CD14-positive monocyte (primary cell): ENCODE measurements at regions not wholly inside any gene's neighbourhood (a gene's known extent, or its start where the extent isn't known, plus 50 kb on each side); places are given as distances from the start of the nearest gene placed in this dataset.

Experiments
- DNase-seq, 3 donors: peaks; one replicate each; pipeline ENCODE4 v3.0.0-alpha.2; 2011 to 2022
- H2AFZ ChIP-seq: 2 replicates; pipeline ENCODE4 v1.6.0; 2012; ENCODE audit warnings: mild to moderate bottlenecking, low read depth, low read length, inconsistent platforms; ENCODE audit not compliant: insufficient read depth, poor library complexity, severe bottlenecking
- H3K27ac ChIP-seq, 2 donors: 1 replicate in 1 of 2; 2 replicates in 1 of 2; pipeline ENCODE4 v1.5.1; 2012 to 2013; ENCODE audit warnings: low read length in 2 of 2, control low read depth in 1 of 2, inconsistent platforms in 1 of 2, low read depth in 1 of 2, mild to moderate bottlenecking in 1 of 2
- H3K27me3 ChIP-seq, 2 donors: one replicate each; pipeline versions ENCODE4 v1.6.0 to v1.6.1; 2011 to 2013; ENCODE audit warnings: low read length in 2 of 2; ENCODE audit not compliant: control insufficient read depth in 2 of 2, insufficient read depth in 2 of 2
- H3K36me3 ChIP-seq, 2 donors: replicated peaks in 1 of 2; 1 replicate in 1 of 2; 2 replicates in 1 of 2; pipeline versions ENCODE4 v1.5.1 to v1.6.1; 2012 to 2013; ENCODE audit warnings: low read length in 2 of 2, control low read depth in 1 of 2, inconsistent platforms in 1 of 2, mild to moderate bottlenecking in 1 of 2; ENCODE audit not compliant: insufficient read depth in 2 of 2, control insufficient read depth in 1 of 2
- H3K4me1 ChIP-seq, 2 donors: 1 replicate in 1 of 2; 2 replicates in 1 of 2; pipeline versions ENCODE4 v1.5.1 to v1.6.1; 2012 to 2013; ENCODE audit warnings: low read length in 2 of 2, control low read depth in 1 of 2, inconsistent platforms in 1 of 2, mild to moderate bottlenecking in 1 of 2, moderate library complexity in 1 of 2; ENCODE audit not compliant: insufficient read depth in 2 of 2, control insufficient read depth in 1 of 2
- H3K4me2 ChIP-seq: replicated peaks from 2 replicates; pipeline ENCODE3; 2012; ENCODE audit warnings: low read length, moderate library complexity, mild to moderate bottlenecking; ENCODE audit not compliant: poor library complexity, severe bottlenecking; ENCODE audit errors: extremely low read depth
- H3K4me3 ChIP-seq, 3 experiments: fragments of 200-600 bp in 1 of 3; sonication (generic) in 1 of 3; replicated peaks in 1 of 3; 1 replicate in 2 of 3; 2 replicates in 1 of 3; pipeline ENCODE4 v1.5.1; 2011 to 2013; ENCODE audit warnings: low read length in 3 of 3, mild to moderate bottlenecking in 3 of 3, control low read depth in 2 of 3, low read depth in 2 of 3, inconsistent platforms in 1 of 3, moderate library complexity in 1 of 3
- H3K79me2 ChIP-seq: 2 replicates; pipeline ENCODE4 v1.6.0; 2012; ENCODE audit warnings: mild to moderate bottlenecking, control low read depth, inconsistent platforms, low read length, moderate library complexity; ENCODE audit not compliant: insufficient read depth
- H3K9ac ChIP-seq: 2 replicates; pipeline ENCODE4 v1.6.0; 2017; ENCODE audit warnings: low read length, mild to moderate bottlenecking; ENCODE audit not compliant: insufficient read depth, poor library complexity, severe bottlenecking
- H3K9me3 ChIP-seq, 2 donors: replicated peaks in 1 of 2; 1 replicate in 1 of 2; 2 replicates in 1 of 2; pipeline versions ENCODE4 v1.5.1 to v1.6.1; 2012 to 2013; ENCODE audit warnings: low read length in 2 of 2, control low read depth in 1 of 2; ENCODE audit not compliant: control insufficient read depth in 1 of 2, insufficient read depth in 1 of 2
- H4K20me1 ChIP-seq: 2 replicates; pipeline ENCODE4 v1.6.0; 2012; ENCODE audit warnings: mild to moderate bottlenecking, low read length, control low read depth, moderate library complexity; ENCODE audit not compliant: insufficient read depth
- H3K27ac Mint-ChIP-seq, 7 donors: one replicate each; pipeline ENCODE4 v1.8.0; 2020; ENCODE audit warnings: mild to moderate bottlenecking in 7 of 7, mixed read lengths in 7 of 7, moderate library complexity in 6 of 7, inconsistent platforms in 2 of 7
- H3K27me3 Mint-ChIP-seq, 3 donors: one replicate each; pipeline ENCODE4 v1.8.0; 2021 to 2022; ENCODE audit warnings: low read depth in 3 of 3, mild to moderate bottlenecking in 3 of 3, mixed read lengths in 3 of 3, moderate library complexity in 3 of 3, inconsistent platforms in 1 of 3
- H3K36me3 Mint-ChIP-seq, 2 donors: one replicate each; pipeline ENCODE4 v1.8.0; 2020; ENCODE audit warnings: mixed read lengths in 2 of 2, inconsistent platforms in 1 of 2, mild to moderate bottlenecking in 1 of 2
- H3K4me1 Mint-ChIP-seq: one replicate; pipeline ENCODE4 v1.8.0; 2020; ENCODE audit warnings: mild to moderate bottlenecking, mixed read lengths
- H3K4me3 Mint-ChIP-seq, 2 donors: one replicate each; pipeline ENCODE4 v1.8.0; 2020; ENCODE audit warnings: mild to moderate bottlenecking in 2 of 2, mixed read lengths in 2 of 2, moderate library complexity in 1 of 2
- H3K9me3 Mint-ChIP-seq, 7 donors: one replicate each; pipeline ENCODE4 v1.8.0; 2020 to 2022; ENCODE audit warnings: mixed read lengths in 7 of 7, mild to moderate bottlenecking in 6 of 7, moderate library complexity in 6 of 7, inconsistent platforms in 2 of 7
- CTCF ChIP-seq: fragments of 200-600 bp; IDR thresholded peaks from one replicate; pipeline ENCODE4 v1.8.0; 2022; ENCODE audit warnings: antibody characterized with exemption, mild to moderate bottlenecking
- WGBS: methylation state at CpG from one replicate; pipeline ENCODE4 v1.1.5; 2013; ENCODE audit warnings: missing lambda C conversion rate; ENCODE audit not compliant: insufficient coverage; 5-methylcytosine and 5-hydroxymethylcytosine counted together
- intact Hi-C, 2 donors: fragments of 100-400 bp; cut with micrococcal nuclease; formaldehyde crosslinking; loops; one replicate each; pipeline versions ENCODE4 v1.15.0 to v1.15.1; 2023

GRCh38 chr2:9107168-9108025 lies 99.2 kb upstream of the ASAP2 start:
- Mint-ChIP-seq H3K27ac (no peak overlapping the region), H3K4me1 (peaks cover 12% of the 10 kb centered on the region), H3K9me3 (peaks cover 0 to 3% (median 0%) of the 10 kb centered on the region in 7 donors), H3K27me3 (peaks cover 0 to 4% (median 0%) of the 10 kb centered on the region in 3 donors), H3K4me3 (no peak overlapping the region), H3K36me3 (no peaks in the 10 kb centered on the region)
- Histone ChIP-seq H3K9ac (no peak overlapping the region), H3K9me3 (no peaks in the 10 kb centered on the region), H2AFZ (no peak overlapping the region), H3K36me3 (no peaks in the 10 kb centered on the region), H3K4me1 (peaks cover 3 to 6% of the 10 kb centered on the region in 2 donors), H3K4me2 (no peak overlapping the region), H4K20me1 (no peaks in the 10 kb centered on the region), H3K79me2 (no peaks in the 10 kb centered on the region), H3K27me3 (no peaks in the 10 kb centered on the region), H3K4me3 (no peak overlapping the region), H3K27ac (no peak overlapping the region)
- TF ChIP-seq CTCF: no peak
- DNase-seq: no peak
- WGBS: 83% methylated on average over 15 of the region's 16 CpGs
- intact Hi-C loops: no loop called here

- no peak for TF ChIP-seq CTCF
- Histone ChIP-seq H4K20me1 (no peaks in the 10 kb centered on the region), H3K36me3 (no peaks in the 10 kb centered on the region), H3K27ac (no peak overlapping the region), H3K4me2 (no peak overlapping the region), H2AFZ (no peak overlapping the region), H3K27me3 (no peaks in the 10 kb centered on the region), H3K79me2 (no peaks in the 10 kb centered on the region), H3K4me1 (peaks cover 3 to 6% of the 10 kb centered on the region in 2 donors), H3K4me3 (no peak overlapping the region), H3K9ac (no peak overlapping the region), H3K9me3 (no peaks in the 10 kb centered on the region)
- Mint-ChIP-seq H3K27ac (no peak overlapping the region), H3K36me3 (no peaks in the 10 kb centered on the region), H3K9me3 (peaks cover 0 to 3% (median 0%) of the 10 kb centered on the region in 7 donors), H3K4me1 (peaks cover 8% of the 10 kb centered on the region), H3K4me3 (no peak overlapping the region), H3K27me3 (peaks cover 0 to 4% (median 0%) of the 10 kb centered on the region in 3 donors)
- intact Hi-C loops: no loop called here
- DNase-seq: no peak
- 97% methylated on average over 7 of the region's 12 CpGs for WGBS
These were observed 100.1 kb upstream of the ASAP2 start for GRCh38 chr2:9106338-9107167.
